BJ (cell line): ENCODE measurements at regions not wholly inside any gene's neighbourhood (a gene's known extent, or its start where the extent isn't known, plus 50 kb on each side); places are given as distances from the start of the nearest gene placed in this dataset.

Experiments used
- CTCF ChIA-PET: fragments of 350-600 bp; formaldehyde crosslinking; extraction: SDS; loops from one replicate; lab custom pipeline; 2021; ENCODE audit warnings: antibody characterized with exemption, inconsistent platforms; lab: Yijun Ruan, JAX
- POLR2A ChIA-PET: fragments of 300-600 bp; sonication (Branson Sonifier 250); formaldehyde crosslinking; extraction: SDS; loops from one replicate; lab custom pipeline; 2021; ENCODE audit warnings: antibody characterized with exemption; lab: Charles Lee
- DNase-seq: peaks from one replicate; pipeline ENCODE4 v3.0.0-alpha.2; 2011; ENCODE audit warnings: low read depth
- H3K27me3 ChIP-seq: 2 replicates; pipeline ENCODE4 v1.6.0; 2011; ENCODE audit warnings: low read length; ENCODE audit not compliant: control insufficient read depth, insufficient read depth
- H3K36me3 ChIP-seq: 2 replicates; pipeline ENCODE4 v1.5.1; 2011; ENCODE audit warnings: low read length; ENCODE audit not compliant: control insufficient read depth, insufficient read depth
- H3K4me3 ChIP-seq: 2 replicates; pipeline ENCODE4 v1.5.1; 2011; ENCODE audit warnings: low read depth, mild to moderate bottlenecking, control low read depth, low read length
- CTCF ChIP-seq: IDR thresholded peaks from 2 replicates; pipeline ENCODE4 v1.5.1; 2011; ENCODE audit warnings: low read depth, mild to moderate bottlenecking, control low read depth, inconsistent platforms, low read length, moderate library complexity; ENCODE audit not compliant: insufficient read depth

DNA sequence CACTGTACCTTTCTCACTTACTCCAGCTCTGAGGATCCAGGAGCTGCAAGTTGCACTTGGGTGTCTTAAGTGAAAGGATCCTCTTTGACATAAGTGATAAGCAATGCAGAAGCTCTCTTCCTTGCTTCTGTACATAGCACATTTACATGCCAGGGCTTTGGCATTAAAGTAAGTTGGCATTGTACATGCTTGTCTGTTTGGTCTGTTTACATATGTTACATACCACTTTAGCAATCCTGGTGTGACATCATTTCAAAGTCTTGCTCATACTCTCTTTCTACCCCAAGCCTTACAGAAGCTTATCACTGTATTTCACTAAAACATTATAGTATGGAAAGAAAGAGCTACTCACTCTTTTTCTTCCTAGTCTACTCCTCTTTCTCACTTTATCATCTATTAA, 2548.3 kb downstream of the ARAP2 start:
- no peak for DNase-seq
- CTCF ChIA-PET = no interaction called here
- POLR2A ChIA-PET = no interaction called here
- Histone ChIP-seq H3K36me3 (no peaks in the 10 kb centered on the region), H3K4me3 (no peak overlapping the region), H3K27me3 (no peaks in the 10 kb centered on the region)
- no peak for TF ChIP-seq CTCF

DNA sequence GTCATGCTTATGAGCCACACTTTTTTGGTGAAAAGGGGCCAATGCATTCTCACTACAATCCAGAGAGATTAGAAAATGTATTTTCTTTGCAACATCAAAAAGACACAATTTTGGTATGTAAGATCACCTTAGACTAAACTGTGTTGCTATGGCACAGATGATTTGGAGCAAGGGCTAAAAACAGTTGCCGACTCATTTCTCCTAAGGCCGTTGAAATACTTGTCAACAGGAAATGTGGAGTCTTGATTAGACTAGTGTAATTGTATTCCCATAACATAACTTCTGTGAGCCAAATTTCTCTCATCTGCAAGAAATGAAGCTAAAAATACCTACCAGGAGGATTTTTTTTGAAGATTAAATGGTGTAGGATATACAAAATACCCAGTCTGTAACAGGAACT, 2547.7 kb downstream of the ARAP2 start:
- H3K36me3 ChIP-seq = no peaks in the 10 kb centered on the region
- DNase-seq = no peak
- CTCF ChIA-PET = no interaction called here
- TF ChIP-seq CTCF = no peak
- no peak overlapping the region for H3K4me3 ChIP-seq
- POLR2A ChIA-PET = no interaction called here
- H3K27me3 ChIP-seq = no peaks in the 10 kb centered on the region

DNA sequence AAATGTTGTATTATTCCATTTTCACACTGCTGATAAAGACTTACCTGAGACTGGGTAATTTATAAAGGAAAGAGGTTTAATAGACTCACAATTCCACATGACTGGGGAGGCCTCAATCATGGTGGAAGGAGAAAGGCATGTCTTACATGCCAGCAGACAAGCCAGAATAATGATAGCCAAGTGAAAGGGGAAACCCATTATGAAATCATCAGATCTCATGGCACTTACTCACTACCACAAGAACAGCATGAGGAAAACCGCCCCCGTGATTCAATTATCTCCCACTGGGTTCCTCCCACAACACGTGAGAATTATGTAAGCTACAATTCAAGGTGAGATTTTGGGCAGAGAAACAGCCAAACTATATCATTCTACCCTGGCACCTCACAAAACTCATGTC, 2535.1 kb downstream of the ARAP2 start:
- POLR2A ChIA-PET = no interaction called here
- CTCF ChIA-PET = no interaction called here
- no peak for DNase-seq
- H3K36me3 ChIP-seq = no peaks in the 10 kb centered on the region
- no peak overlapping the region for H3K4me3 ChIP-seq
- no peak for TF ChIP-seq CTCF
- H3K27me3 ChIP-seq = no peaks in the 10 kb centered on the region

- no peak for TF ChIP-seq CTCF
- ChIA-PET CTCF (no interaction called here), POLR2A (no interaction called here)
- Histone ChIP-seq H3K27me3 (no peaks in the 10 kb centered on the region), H3K36me3 (no peaks in the 10 kb centered on the region), H3K4me3 (no peak overlapping the region)
- no peak for DNase-seq
Observed at GRCh38 chr4:33711826-33712225, 2532.5 kb downstream of the ARAP2 start.

DNA sequence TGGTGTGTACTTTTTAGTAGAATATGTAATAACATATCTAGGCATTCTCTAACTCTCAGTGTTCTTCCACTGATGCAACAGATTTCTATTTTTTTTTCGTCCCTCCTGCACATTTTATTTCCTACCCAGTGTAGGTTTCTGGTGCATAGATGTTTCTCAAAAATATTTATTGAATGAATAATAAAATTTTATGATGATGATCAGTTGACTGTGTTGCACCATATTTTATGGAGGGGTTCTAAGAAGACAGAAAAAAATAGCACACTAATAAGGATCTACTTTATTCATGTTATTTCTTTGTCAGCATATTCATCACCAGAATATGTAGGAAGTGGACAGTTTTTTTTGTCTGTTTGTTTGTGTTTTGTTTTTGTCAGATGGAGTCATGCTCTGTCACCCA, 2529.3 kb downstream of the ARAP2 start:
- Histone ChIP-seq H3K27me3 (no peaks in the 10 kb centered on the region), H3K36me3 (no peaks in the 10 kb centered on the region), H3K4me3 (no peak overlapping the region)
- POLR2A ChIA-PET = no interaction called here
- no peak for DNase-seq
- CTCF ChIA-PET = no interaction called here
- TF ChIP-seq CTCF = no peak
